Testis (tissue), 2 donors: ENCODE measurements at regions not wholly inside any gene's neighbourhood (a gene's known extent, or its start where the extent isn't known, plus 50 kb on each side); places are given as distances from the start of the nearest gene placed in this dataset.

Experiments used
- DNase-seq: peaks from one replicate; pipeline ENCODE4 v3.0.0-alpha.2; 2019
- H3K27ac ChIP-seq, 2 donors: fragments of 200-600 bp; sonication (generic); one replicate each; pipeline ENCODE4 v1.5.1; 2019
- H3K27me3 ChIP-seq: fragments of 200-600 bp; sonication (generic); one replicate; pipeline ENCODE4 v1.5.1; 2019
- H3K36me3 ChIP-seq: fragments of 200-600 bp; sonication (generic); one replicate; pipeline ENCODE4 v1.5.1; 2017; ENCODE audit warnings: low read depth; ENCODE audit errors: missing control alignments
- H3K4me1 ChIP-seq: fragments of 200-600 bp; sonication (generic); one replicate; pipeline ENCODE4 v1.5.1; 2019
- H3K4me3 ChIP-seq, 2 donors: fragments of 200-600 bp; sonication (generic); one replicate each; pipeline ENCODE4 v1.5.1; 2017 to 2019
- H3K9me3 ChIP-seq: fragments of 200-600 bp; sonication (generic); one replicate; pipeline ENCODE4 v1.5.1; 2017
- POLR2A ChIP-seq: fragments of 450-650 bp; IDR thresholded peaks from one replicate; pipeline ENCODE4 v1.6.1; 2017; ENCODE audit warnings: antibody characterized with exemption, mild to moderate bottlenecking, moderate library complexity
- WGBS, 2 donors: methylation state at CpG; one replicate each; pipeline ENCODE4 v1.1.5; 2018; 5-methylcytosine and 5-hydroxymethylcytosine counted together
- intact Hi-C: fragments of 100-400 bp; cut with DNase I; formaldehyde crosslinking; loops from one replicate; pipeline ENCODE4 v1.15.1; 2023; ENCODE audit warnings: low total_unique reads
- TF ChIP-seq, protein P1 (sequence below), 3 experiments: fragments of 450-650 bp in 2 of 3; fragments of 200-600 bp in 1 of 3; sonication (generic) in 1 of 3; IDR thresholded peaks; one replicate each; pipeline ENCODE4 v1.5.1; 2016 to 2019; ENCODE audit warnings: antibody characterized with exemption in 3 of 3, mild to moderate bottlenecking in 2 of 3, moderate library complexity in 1 of 3

- DNase-seq = no peak
- WGBS, 2 donors = 59 to 60% methylated on average over 5 of the region's 5 CpGs
- H3K4me1 ChIP-seq = no peaks in the 10 kb centered on the region
- H3K9me3 ChIP-seq = no peaks in the 10 kb centered on the region
- TF ChIP-seq, protein P1, sequence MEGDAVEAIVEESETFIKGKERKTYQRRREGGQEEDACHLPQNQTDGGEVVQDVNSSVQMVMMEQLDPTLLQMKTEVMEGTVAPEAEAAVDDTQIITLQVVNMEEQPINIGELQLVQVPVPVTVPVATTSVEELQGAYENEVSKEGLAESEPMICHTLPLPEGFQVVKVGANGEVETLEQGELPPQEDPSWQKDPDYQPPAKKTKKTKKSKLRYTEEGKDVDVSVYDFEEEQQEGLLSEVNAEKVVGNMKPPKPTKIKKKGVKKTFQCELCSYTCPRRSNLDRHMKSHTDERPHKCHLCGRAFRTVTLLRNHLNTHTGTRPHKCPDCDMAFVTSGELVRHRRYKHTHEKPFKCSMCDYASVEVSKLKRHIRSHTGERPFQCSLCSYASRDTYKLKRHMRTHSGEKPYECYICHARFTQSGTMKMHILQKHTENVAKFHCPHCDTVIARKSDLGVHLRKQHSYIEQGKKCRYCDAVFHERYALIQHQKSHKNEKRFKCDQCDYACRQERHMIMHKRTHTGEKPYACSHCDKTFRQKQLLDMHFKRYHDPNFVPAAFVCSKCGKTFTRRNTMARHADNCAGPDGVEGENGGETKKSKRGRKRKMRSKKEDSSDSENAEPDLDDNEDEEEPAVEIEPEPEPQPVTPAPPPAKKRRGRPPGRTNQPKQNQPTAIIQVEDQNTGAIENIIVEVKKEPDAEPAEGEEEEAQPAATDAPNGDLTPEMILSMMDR (IDR thresholded peaks at IDR 0.05) = no peak
- TF ChIP-seq POLR2A = no peak
- no peaks in the 10 kb centered on the region for H3K27me3 ChIP-seq
- no peaks in the 10 kb centered on the region for H3K36me3 ChIP-seq
- H3K4me3 ChIP-seq = no peak overlapping the region
- intact Hi-C loops = no loop called here
- no peak overlapping the region for H3K27ac ChIP-seq
These were observed 2283.8 kb downstream of the TP53TG3F start for GRCh38 chr16:35743101-35743692.

DNA sequence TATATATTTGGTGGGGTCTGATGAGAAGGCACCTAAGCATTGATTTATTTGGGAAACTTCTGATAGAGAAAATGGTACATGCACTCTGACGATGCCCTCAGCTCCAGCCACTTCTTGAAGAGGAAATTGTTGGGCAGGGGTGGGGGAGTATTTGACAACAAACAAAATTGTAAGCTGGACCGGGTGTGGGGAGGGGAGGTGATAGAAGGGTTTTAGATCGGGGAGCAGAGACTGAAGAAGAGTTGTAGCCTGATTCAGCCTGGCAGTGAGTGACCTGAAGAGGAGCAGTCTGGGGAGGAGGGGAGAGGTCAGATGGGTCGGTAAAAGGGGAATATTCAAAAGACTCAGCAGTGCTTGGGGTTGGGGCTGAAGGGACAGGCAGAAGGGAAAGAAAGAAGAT lies 2284.7 kb downstream of the TP53TG3F start:
- no peaks in the 10 kb centered on the region for H3K27me3 ChIP-seq
- intact Hi-C loops = no loop called here
- H3K4me3 ChIP-seq = no peak overlapping the region
- no peaks in the 10 kb centered on the region for H3K4me1 ChIP-seq
- no peak for TF ChIP-seq POLR2A
- TF ChIP-seq, protein P1 (IDR thresholded peaks at IDR 0.05) = no peak
- 42 to 64% methylated on average over 4 of the region's 4 CpGs for WGBS, 2 donors
- no peaks in the 10 kb centered on the region for H3K9me3 ChIP-seq
- DNase-seq = no peak
- H3K27ac ChIP-seq = no peak overlapping the region
- H3K36me3 ChIP-seq = no peaks in the 10 kb centered on the region

- intact Hi-C loops = no loop called here
- Histone ChIP-seq H3K27me3 (no peaks in the 10 kb centered on the region), H3K9me3 (no peaks in the 10 kb centered on the region), H3K27ac (no peak overlapping the region), H3K4me3 (no peak overlapping the region), H3K36me3 (no peaks in the 10 kb centered on the region), H3K4me1 (no peaks in the 10 kb centered on the region)
- no peak for DNase-seq
- TF ChIP-seq POLR2A = no peak
- TF ChIP-seq, protein P1 (IDR thresholded peaks at IDR 0.05) = no peak
- 58 to 65% methylated on average over 4 of the region's 4 CpGs for WGBS, 2 donors
These were observed 2285.3 kb downstream of the TP53TG3F start for GRCh38 chr16:35744726-35745125.

GRCh38 chr16:35745191-35745590 lies 2285.8 kb downstream of the TP53TG3F start:
- no peak for DNase-seq
- intact Hi-C loops = no loop called here
- H3K36me3 ChIP-seq = no peaks in the 10 kb centered on the region
- no peak overlapping the region for H3K27ac ChIP-seq
- H3K4me3 ChIP-seq = no peak overlapping the region
- no peaks in the 10 kb centered on the region for H3K9me3 ChIP-seq
- no peaks in the 10 kb centered on the region for H3K27me3 ChIP-seq
- no peaks in the 10 kb centered on the region for H3K4me1 ChIP-seq
- no peak for TF ChIP-seq POLR2A
- TF ChIP-seq, protein P1 (IDR thresholded peaks at IDR 0.05) = no peak
- WGBS, 2 donors = 42 to 46% methylated on average over 3 of the region's 3 CpGs

DNA sequence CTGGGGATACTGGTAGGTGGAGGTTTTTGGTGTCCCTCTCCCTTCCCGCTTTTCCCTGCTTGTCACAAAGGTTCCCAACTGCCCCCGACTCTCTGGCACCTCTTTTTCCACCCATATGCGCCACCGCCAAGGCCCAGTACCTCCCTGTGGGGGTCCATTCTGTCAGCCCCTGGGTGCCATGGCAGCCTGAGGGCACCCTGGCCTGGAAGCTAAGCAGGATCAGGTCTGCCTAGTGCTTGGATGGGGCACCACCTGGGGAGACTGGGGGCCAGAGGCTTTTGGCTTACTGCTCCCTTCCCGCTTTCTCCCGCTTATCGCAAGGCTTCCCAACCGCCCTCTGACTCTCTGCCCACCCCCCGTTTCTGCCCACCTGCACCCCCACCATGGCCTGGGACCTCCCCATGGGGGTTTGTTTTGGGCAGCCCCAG lies 2286.4 kb downstream of the TP53TG3F start:
- whole genome bisulfite sequencing, 2 donors = 71 to 85% methylated on average over 6 to 9 of the region's 9 CpGs
- H3K27me3 ChIP-seq = no peaks in the 10 kb centered on the region
- H3K36me3 ChIP-seq = no peaks in the 10 kb centered on the region
- no peak for DNase-seq
- H3K9me3 ChIP-seq = no peaks in the 10 kb centered on the region
- no peaks in the 10 kb centered on the region for H3K4me1 ChIP-seq
- H3K27ac ChIP-seq = no peak overlapping the region
- intact Hi-C loops = no loop called here
- TF ChIP-seq POLR2A = no peak
- TF ChIP-seq, protein P1 (IDR thresholded peaks at IDR 0.05) = no peak
- H3K4me3 ChIP-seq = no peak overlapping the region
